ENCODE measurements at regions not wholly inside any gene's neighbourhood (a gene's known extent, or its start where the extent isn't known, plus 50 kb on each side); places are given as distances from the start of the nearest gene placed in this dataset.
A peak's percentile ranks its signal among the peaks of the same experiment; 100 is the strongest.

GRCh38 chr22:22394591-22394990 is 114.0 kb downstream of the ZNF280B start:
- no peaks in the 10 kb centered on the region for H3K4me1 ChIP-seq
- H3K36me3 ChIP-seq = no peaks in the 10 kb centered on the region
- TF ChIP-seq, protein P1, sequence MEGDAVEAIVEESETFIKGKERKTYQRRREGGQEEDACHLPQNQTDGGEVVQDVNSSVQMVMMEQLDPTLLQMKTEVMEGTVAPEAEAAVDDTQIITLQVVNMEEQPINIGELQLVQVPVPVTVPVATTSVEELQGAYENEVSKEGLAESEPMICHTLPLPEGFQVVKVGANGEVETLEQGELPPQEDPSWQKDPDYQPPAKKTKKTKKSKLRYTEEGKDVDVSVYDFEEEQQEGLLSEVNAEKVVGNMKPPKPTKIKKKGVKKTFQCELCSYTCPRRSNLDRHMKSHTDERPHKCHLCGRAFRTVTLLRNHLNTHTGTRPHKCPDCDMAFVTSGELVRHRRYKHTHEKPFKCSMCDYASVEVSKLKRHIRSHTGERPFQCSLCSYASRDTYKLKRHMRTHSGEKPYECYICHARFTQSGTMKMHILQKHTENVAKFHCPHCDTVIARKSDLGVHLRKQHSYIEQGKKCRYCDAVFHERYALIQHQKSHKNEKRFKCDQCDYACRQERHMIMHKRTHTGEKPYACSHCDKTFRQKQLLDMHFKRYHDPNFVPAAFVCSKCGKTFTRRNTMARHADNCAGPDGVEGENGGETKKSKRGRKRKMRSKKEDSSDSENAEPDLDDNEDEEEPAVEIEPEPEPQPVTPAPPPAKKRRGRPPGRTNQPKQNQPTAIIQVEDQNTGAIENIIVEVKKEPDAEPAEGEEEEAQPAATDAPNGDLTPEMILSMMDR (IDR thresholded peaks at IDR 0.05; ENCODE audit: low read depth, low read length) = no peak
- H3K4me3 ChIP-seq (ENCODE audit: low read depth, low read length) = no peak overlapping the region
- H3K9me3 ChIP-seq = no peaks in the 10 kb centered on the region
- no peak for DNase-seq
- H3K27me3 ChIP-seq = 0 out of 2 replicates have a peak, but pooled peaks cover 3% of the 10 kb centered on the region

DNA sequence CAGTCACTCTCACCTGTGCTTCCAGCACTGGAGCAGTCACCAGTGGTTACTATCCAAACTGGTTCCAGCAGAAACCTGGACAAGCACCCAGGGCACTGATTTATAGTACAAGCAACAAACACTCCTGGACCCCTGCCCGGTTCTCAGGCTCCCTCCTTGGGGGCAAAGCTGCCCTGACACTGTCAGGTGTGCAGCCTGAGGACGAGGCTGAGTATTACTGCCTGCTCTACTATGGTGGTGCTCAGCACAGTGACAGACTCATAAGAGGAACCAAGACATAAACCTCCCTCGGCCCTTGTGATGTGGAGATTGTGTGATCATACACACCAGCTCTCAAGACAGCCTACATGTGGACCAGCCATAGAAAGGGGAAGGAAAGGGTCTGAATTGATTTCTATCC is 113.3 kb downstream of the ZNF280B start:
- Histone ChIP-seq H3K4me3 (ENCODE audit: low read depth, low read length) (no peak overlapping the region), H3K4me1 (no peaks in the 10 kb centered on the region), H3K27me3 (0 out of 2 replicates have a peak, but pooled peaks cover 3% of the 10 kb centered on the region), H3K36me3 (no peaks in the 10 kb centered on the region), H3K9me3 (no peaks in the 10 kb centered on the region)
- no peak for DNase-seq
- TF ChIP-seq, protein P1 (IDR thresholded peaks at IDR 0.05; ENCODE audit: low read depth, low read length) = no peak

- 0 out of 2 replicates have a peak, but pooled peaks cover 10% of the 10 kb centered on the region for H3K27me3 ChIP-seq
- no peak overlapping the region for H3K4me3 ChIP-seq (ENCODE audit: low read depth, low read length)
- no peaks in the 10 kb centered on the region for H3K9me3 ChIP-seq
- H3K36me3 ChIP-seq = no peaks in the 10 kb centered on the region
- DNase-seq = no peak
- no peaks in the 10 kb centered on the region for H3K4me1 ChIP-seq
- TF ChIP-seq, protein P1 (IDR thresholded peaks at IDR 0.05; ENCODE audit: low read depth, low read length) = no peak
These were observed 111.7 kb downstream of the ZNF280B start for GRCh38 chr22:22396741-22397291.

DNA sequence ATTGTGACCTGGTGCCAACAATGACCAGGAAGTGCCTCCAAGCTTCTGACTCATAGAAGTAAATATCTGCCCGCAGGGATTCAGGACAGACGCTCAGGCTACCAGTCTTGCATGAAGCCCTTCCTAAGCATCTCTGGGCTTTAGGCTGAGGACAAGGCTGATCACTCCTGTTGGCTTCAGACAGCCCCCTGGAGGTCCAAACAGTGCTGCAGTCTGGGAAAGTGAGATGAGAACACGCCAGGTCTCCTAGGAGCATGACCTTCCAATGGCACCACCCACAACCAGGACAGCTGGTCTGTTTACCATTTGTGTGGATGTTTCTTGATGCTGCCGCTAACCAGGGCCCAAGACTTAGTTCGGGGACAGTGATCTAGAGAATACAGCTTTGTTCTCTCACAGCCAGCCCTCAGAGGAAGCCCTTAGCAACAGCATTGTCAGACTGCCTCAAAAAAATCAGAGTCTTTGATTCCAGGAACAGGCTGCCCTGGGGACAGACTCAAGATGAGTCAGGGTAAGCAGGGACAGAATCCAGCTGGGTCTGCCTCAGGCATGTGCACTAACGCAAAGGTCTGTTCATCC is 111.2 kb downstream of the ZNF280B start:
- TF ChIP-seq, protein P1 (IDR thresholded peaks at IDR 0.05; ENCODE audit: low read depth, low read length) = peak; percentile 7; the same call in 1 of the 2 replicates
- Histone ChIP-seq H3K36me3 (no peaks in the 10 kb centered on the region), H3K4me3 (ENCODE audit: low read depth, low read length) (no peak overlapping the region), H3K27me3 (0 out of 2 replicates have a peak, but pooled peaks cover 10% of the 10 kb centered on the region), H3K9me3 (no peaks in the 10 kb centered on the region), H3K4me1 (no peaks in the 10 kb centered on the region)
- no peak for DNase-seq

DNA sequence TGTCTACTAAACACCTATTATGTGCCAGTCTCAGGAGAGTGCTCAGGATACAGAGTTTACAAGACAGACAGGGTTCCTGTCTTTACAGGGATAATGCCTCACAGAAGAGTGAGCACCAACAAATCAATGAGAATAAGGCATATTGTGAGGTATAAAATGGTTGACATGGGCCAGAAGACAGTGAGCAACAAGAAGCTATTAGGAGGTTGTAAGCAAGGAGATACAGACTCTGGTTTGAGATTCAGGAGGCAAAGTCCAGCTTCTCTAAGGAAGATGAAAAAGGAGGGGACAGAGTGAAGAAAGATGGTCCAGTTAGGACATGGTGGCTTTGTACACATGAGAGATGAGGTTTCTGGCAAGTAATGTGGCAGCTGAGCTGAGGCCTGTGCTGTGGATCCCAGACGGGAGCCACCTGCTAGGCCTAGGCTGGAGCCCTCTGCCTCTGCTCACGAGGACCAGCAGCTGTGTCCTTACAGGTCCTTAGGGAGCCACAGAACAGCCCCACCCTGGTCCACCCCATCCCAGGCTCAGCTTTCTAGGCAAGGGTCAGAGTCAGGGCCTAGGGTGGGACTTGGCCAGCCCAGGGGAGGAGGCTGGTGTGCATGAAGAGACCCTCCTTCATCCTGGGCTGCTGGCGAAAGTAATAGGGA is 110.5 kb downstream of the ZNF280B start:
- H3K36me3 ChIP-seq = no peaks in the 10 kb centered on the region
- H3K4me1 ChIP-seq = no peaks in the 10 kb centered on the region
- TF ChIP-seq, protein P1 (IDR thresholded peaks at IDR 0.05; ENCODE audit: low read depth, low read length) = no peak
- H3K4me3 ChIP-seq (ENCODE audit: low read depth, low read length) = no peak overlapping the region
- DNase-seq = no peak
- 0 out of 2 replicates have a peak, but pooled peaks cover 10% of the 10 kb centered on the region for H3K27me3 ChIP-seq
- no peaks in the 10 kb centered on the region for H3K9me3 ChIP-seq
